ENCODE measurements at regions not wholly inside any gene's neighbourhood (a gene's known extent, or its start where the extent isn't known, plus 50 kb on each side); places are given as distances from the start of the nearest gene placed in this dataset.

GRCh38 chr18:76054156-76054555, 440.9 kb downstream of the ZNF516 start:
- FAIRE-seq (no peak), DNase-seq (ENCODE audit: insufficient read length, low spot score) (no peak)
- TF ChIP-seq CTCF (IDR thresholded peaks at IDR 0.05; ENCODE audit: insufficient read depth, missing control alignments), result no peak

GRCh38 chr18:76053551-76053950, 441.5 kb downstream of the ZNF516 start:
- TF ChIP-seq CTCF (IDR thresholded peaks at IDR 0.05; ENCODE audit: insufficient read depth, missing control alignments), result no peak
- DNase-seq (ENCODE audit: insufficient read length, low spot score) (no peak), FAIRE-seq (peak; percentile 29)

GRCh38 chr18:76052227-76052595, 442.8 kb downstream of the ZNF516 start:
- DNase-seq (ENCODE audit: insufficient read length, low spot score) (no peak), FAIRE-seq (no peak)
- TF ChIP-seq CTCF (IDR thresholded peaks at IDR 0.05; ENCODE audit: insufficient read depth, missing control alignments), result no peak

GRCh38 chr18:76051396-76052226, 443.4 kb downstream of the ZNF516 start:
- no peak for TF ChIP-seq CTCF (IDR thresholded peaks at IDR 0.05; ENCODE audit: insufficient read depth, missing control alignments)
- FAIRE-seq, result peak; percentile 56
- DNase-seq (ENCODE audit: insufficient read length, low spot score), result no peak

GRCh38 chr18:76046221-76046620, 448.8 kb downstream of the ZNF516 start:
- no peak for TF ChIP-seq CTCF (IDR thresholded peaks at IDR 0.05; ENCODE audit: insufficient read depth, missing control alignments)
- FAIRE-seq (no peak), DNase-seq (ENCODE audit: insufficient read length, low spot score) (no peak)

- peak; percentile 96 for FAIRE-seq
- no peak for DNase-seq (ENCODE audit: insufficient read length, low spot score)
- TF ChIP-seq CTCF (IDR thresholded peaks at IDR 0.05; ENCODE audit: insufficient read depth, missing control alignments), result no peak
These were observed 452.5 kb downstream of the ZNF516 start for GRCh38 chr18:76042511-76042910.

GRCh38 chr18:76018210-76018609, 476.8 kb downstream of the ZNF516 start:
- no peak for FAIRE-seq
- no peak for TF ChIP-seq CTCF (IDR thresholded peaks at IDR 0.05; ENCODE audit: insufficient read depth, missing control alignments)
- no peak for DNase-seq (ENCODE audit: insufficient read length, low spot score)
